Liver (tissue), 7 donors: ENCODE measurements at regions not wholly inside any gene's neighbourhood (a gene's known extent, or its start where the extent isn't known, plus 50 kb on each side); places are given as distances from the start of the nearest gene placed in this dataset.

ENCODE experiments used
- DNase-seq: peaks from one replicate; pipeline ENCODE4 v3.0.0-alpha.2; 2017; ENCODE audit warnings: low spot score
- H3K27ac ChIP-seq, 2 donors: one replicate each; pipeline ENCODE4 v1.7.0; 2013; ENCODE audit warnings: inconsistent platforms in 2 of 2, low read length in 2 of 2, control low read depth in 1 of 2, low read depth in 1 of 2, mild to moderate bottlenecking in 1 of 2
- H3K27me3 ChIP-seq, 4 donors: one replicate each; pipeline versions ENCODE4 v1.6.1 to v1.7.0; 2013; ENCODE audit warnings: low read length in 3 of 4, inconsistent platforms in 1 of 4, mild to moderate bottlenecking in 1 of 4, moderate library complexity in 1 of 4; ENCODE audit not compliant: control insufficient read depth in 4 of 4, insufficient read depth in 4 of 4
- H3K36me3 ChIP-seq, 4 donors: one replicate each; pipeline versions ENCODE4 v1.6.1 to v1.7.0; 2013; ENCODE audit warnings: low read length in 3 of 4, mild to moderate bottlenecking in 3 of 4, low read depth in 1 of 4, moderate library complexity in 1 of 4; ENCODE audit not compliant: control insufficient read depth in 4 of 4, insufficient read depth in 3 of 4
- H3K4me1 ChIP-seq, 4 donors: one replicate each; pipeline versions ENCODE4 v1.6.1 to v1.7.0; 2013; ENCODE audit warnings: low read length in 3 of 4, mild to moderate bottlenecking in 3 of 4, moderate library complexity in 1 of 4; ENCODE audit not compliant: control insufficient read depth in 4 of 4, insufficient read depth in 4 of 4
- H3K4me3 ChIP-seq, 3 donors: one replicate each; pipeline versions ENCODE4 v1.6.1 to v1.7.0; 2013; ENCODE audit warnings: low read length in 3 of 3, control low read depth in 1 of 3, low read depth in 1 of 3, mild to moderate bottlenecking in 1 of 3
- H3K9ac ChIP-seq, 2 donors: one replicate each; pipeline ENCODE4 v1.7.0; 2013; ENCODE audit warnings: low read length in 2 of 2, mild to moderate bottlenecking in 2 of 2, moderate library complexity in 2 of 2, control low read depth in 1 of 2, low read depth in 1 of 2
- H3K9me3 ChIP-seq, 4 donors: one replicate each; pipeline versions ENCODE4 v1.6.1 to v1.7.0; 2013; ENCODE audit warnings: low read length in 3 of 4; ENCODE audit not compliant: control insufficient read depth in 4 of 4
- EGR1 ChIP-seq, 2 donors: IDR thresholded peaks; 2 replicates each; pipeline ENCODE4 v1.6.1; 2016 to 2018; ENCODE audit warnings: antibody characterized with exemption in 2 of 2, low read depth in 2 of 2
- FOXA2 ChIP-seq: IDR thresholded peaks from 2 replicates; pipeline ENCODE4 v1.6.1; 2016; ENCODE audit warnings: antibody characterized with exemption
- GABPA ChIP-seq, 2 donors: IDR thresholded peaks in 1 of 2; conservative IDR thresholded peaks in 1 of 2; 2 replicates each; pipeline ENCODE4 v1.6.1; 2016; ENCODE audit warnings: antibody characterized with exemption in 2 of 2, mild to moderate bottlenecking in 1 of 2, moderate library complexity in 1 of 2
- HNF4A ChIP-seq, 2 donors: conservative IDR thresholded peaks; 2 replicates each; pipeline ENCODE4 v1.6.1; 2016; ENCODE audit warnings: antibody characterized with exemption in 2 of 2, mild to moderate bottlenecking in 2 of 2
- HNF4G ChIP-seq: IDR thresholded peaks from 2 replicates; pipeline ENCODE4 v1.6.1; 2016; ENCODE audit warnings: antibody characterized with exemption
- JUND ChIP-seq, 2 donors: IDR thresholded peaks; 2 replicates each; pipeline ENCODE4 v1.6.1; 2016; ENCODE audit warnings: antibody characterized with exemption in 2 of 2
- NR2F2 ChIP-seq: IDR thresholded peaks from 2 replicates; pipeline ENCODE4 v1.6.1; 2016; ENCODE audit warnings: antibody characterized with exemption
- RXRA ChIP-seq, 2 donors: IDR thresholded peaks; 2 replicates each; pipeline ENCODE4 v1.6.1; 2017 to 2018; ENCODE audit warnings: antibody characterized with exemption in 2 of 2, mild to moderate bottlenecking in 1 of 2
- SP1 ChIP-seq: IDR thresholded peaks from 2 replicates; pipeline ENCODE4 v1.6.1; 2018; ENCODE audit warnings: antibody characterized with exemption, mild to moderate bottlenecking
- TAF1 ChIP-seq: conservative IDR thresholded peaks from 2 replicates; pipeline ENCODE4 v1.6.1; 2016; ENCODE audit warnings: antibody characterized with exemption, mild to moderate bottlenecking
- YY1 ChIP-seq: IDR thresholded peaks from 2 replicates; pipeline ENCODE4 v1.6.1; 2016; ENCODE audit warnings: antibody characterized with exemption, mild to moderate bottlenecking
- ZBTB33 ChIP-seq: IDR thresholded peaks from 2 replicates; pipeline ENCODE4 v1.6.1; 2016; ENCODE audit warnings: antibody characterized with exemption
- WGBS: extraction: QIAGEN DNeasy Blood & Tissue Kit; methylation state at CpG from one replicate; pipeline ENCODE4 v1.1.7; 2013; 5-methylcytosine and 5-hydroxymethylcytosine counted together
- donor health status: healthy.
- donor health status: healthy.
- donor health status: healthy.
- donor health status: healthy.

GRCh38 chr15:77748078-77749064 lies 115.7 kb upstream of the LINGO1 start:
- Histone ChIP-seq H3K27ac (no peak overlapping the region), H3K9ac (no peak overlapping the region), H3K9me3 (no peaks in the 10 kb centered on the region), H3K4me1 (peaks cover 0 to 8% (median 3%) of the 10 kb centered on the region in 4 donors), H3K4me3 (no peak overlapping the region), H3K27me3 (no peaks in the 10 kb centered on the region), H3K36me3 (no peaks in the 10 kb centered on the region)
- WGBS = 76% methylated on average over 10 of the region's 10 CpGs
- no peak for DNase-seq
- TF ChIP-seq HNF4G = no peak
- TF ChIP-seq SP1 = no peak
- no peak for TF ChIP-seq EGR1 (IDR thresholded peaks at IDR 0.05; ENCODE audit: low read depth in 2 of 2)
- no peak for TF ChIP-seq NR2F2
- TF ChIP-seq YY1 = no peak
- no peak for TF ChIP-seq FOXA2

- Histone ChIP-seq H3K27me3 (no peaks in the 10 kb centered on the region), H3K9me3 (no peaks in the 10 kb centered on the region), H3K9ac (no peak overlapping the region), H3K4me1 (peaks cover 0 to 8% (median 3%) of the 10 kb centered on the region in 4 donors), H3K27ac (no peak overlapping the region), H3K4me3 (no peak overlapping the region), H3K36me3 (no peaks in the 10 kb centered on the region)
- no peak for DNase-seq
- WGBS = 34% methylated on average over 14 of the region's 14 CpGs
- TF ChIP-seq RXRA (IDR thresholded peaks at IDR 0.05) (no peak), HNF4G (no peak)
These were observed 114.7 kb upstream of the LINGO1 start for GRCh38 chr15:77747175-77748077.

- Histone ChIP-seq H3K4me1 (peaks cover 0 to 8% (median 3%) of the 10 kb centered on the region in 4 donors), H3K4me3 (no peak overlapping the region), H3K9ac (no peak overlapping the region), H3K27ac (no peak overlapping the region), H3K27me3 (no peaks in the 10 kb centered on the region), H3K36me3 (no peaks in the 10 kb centered on the region), H3K9me3 (no peaks in the 10 kb centered on the region)
- 89% methylated on average over 6 of the region's 6 CpGs for WGBS
- TF ChIP-seq ZBTB33 (no peak), EGR1 (IDR thresholded peaks at IDR 0.05; ENCODE audit: low read depth in 2 of 2) (no peak), GABPA (IDR thresholded peaks at IDR 0.05 in 1 of 2, conservative IDR thresholded peaks at IDR 0.05 in 1 of 2) (no peak), SP1 (no peak), YY1 (no peak), JUND (IDR thresholded peaks at IDR 0.05) (no peak), TAF1 (no peak), HNF4A (conservative IDR thresholded peaks at IDR 0.05) (no peak)
- DNase-seq = no peak
These were observed 113.8 kb upstream of the LINGO1 start for GRCh38 chr15:77746254-77747174.
